IPS-18c (cell line): ENCODE measurements at regions not wholly inside any gene's neighbourhood (a gene's known extent, or its start where the extent isn't known, plus 50 kb on each side); places are given as distances from the start of the nearest gene placed in this dataset.

Experiments used
- H3K4me3 ChIP-seq: 2 replicates; pipeline ENCODE4 v1.7.0; 2013; ENCODE audit warnings: low read depth, mild to moderate bottlenecking, low read length, moderate library complexity; ENCODE audit not compliant: insufficient read depth
- H3K9me3 ChIP-seq: one replicate; pipeline ENCODE4 v1.6.1; 2013; ENCODE audit warnings: mild to moderate bottlenecking, low read length, moderate library complexity; ENCODE audit not compliant: control insufficient read depth, insufficient read depth

DNA sequence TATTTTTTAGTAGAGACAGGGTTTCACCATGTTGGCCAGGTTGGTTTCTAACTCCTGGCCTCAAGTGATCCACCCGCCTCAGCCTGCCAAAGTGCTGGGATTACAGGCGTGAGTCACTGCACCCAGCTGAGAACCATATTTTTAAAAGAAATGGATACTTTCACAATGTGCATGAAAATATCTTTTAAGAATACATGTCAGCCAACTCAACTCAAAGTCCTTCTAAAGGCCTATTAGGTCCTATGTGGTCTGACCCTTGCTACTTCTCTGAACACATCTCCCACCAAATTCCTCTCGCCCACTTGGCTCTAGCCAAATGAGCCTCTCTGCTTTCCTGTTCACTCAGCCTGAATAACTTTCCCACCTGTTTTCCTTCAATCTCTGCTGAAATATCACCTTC lies 119.6 kb downstream of the MTX2 start:
- Histone ChIP-seq H3K9me3 (no peaks in the 10 kb centered on the region), H3K4me3 (no peak overlapping the region)

DNA sequence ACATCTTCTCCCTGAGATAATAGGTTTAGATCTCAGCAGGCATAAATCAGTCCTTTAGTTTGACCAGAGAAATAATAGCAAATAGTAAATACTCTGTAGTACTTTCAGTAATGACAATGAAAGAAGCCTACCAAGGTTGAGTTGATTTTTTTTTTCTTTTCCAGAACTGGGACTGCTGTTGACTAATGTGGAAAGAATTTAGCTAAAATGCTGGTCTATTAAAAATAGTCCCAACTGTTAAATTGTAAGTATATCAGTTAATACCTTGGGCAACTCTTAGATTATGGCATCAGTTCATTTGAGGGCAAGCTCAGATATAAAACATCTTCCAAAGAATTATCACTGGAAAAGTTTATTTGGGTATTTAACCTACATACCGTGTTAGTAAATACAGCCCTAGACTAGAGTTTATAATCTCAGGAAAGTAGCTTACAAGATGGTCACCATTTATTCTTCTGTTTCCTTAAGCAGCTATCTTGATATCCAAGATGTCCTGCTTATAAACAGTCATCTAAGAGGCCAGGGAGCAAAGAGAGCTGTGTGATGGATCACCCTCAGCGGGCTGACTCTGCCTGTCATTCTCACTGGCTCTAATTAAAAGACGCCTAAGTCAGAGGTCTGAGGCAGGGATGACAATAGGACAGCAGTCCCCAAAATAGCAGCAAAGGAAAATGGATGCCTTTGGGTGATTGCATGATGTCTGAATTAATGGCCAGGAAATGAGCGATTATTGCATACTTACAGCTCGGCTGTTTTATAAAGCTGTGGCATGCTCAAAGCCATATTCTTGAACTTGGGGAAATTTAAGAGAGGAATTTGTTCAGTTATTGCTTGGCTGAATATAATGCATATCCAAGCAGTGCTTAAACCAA lies 121.3 kb downstream of the MTX2 start:
- H3K4me3 ChIP-seq, result no peak overlapping the region
- no peaks in the 10 kb centered on the region for H3K9me3 ChIP-seq

DNA sequence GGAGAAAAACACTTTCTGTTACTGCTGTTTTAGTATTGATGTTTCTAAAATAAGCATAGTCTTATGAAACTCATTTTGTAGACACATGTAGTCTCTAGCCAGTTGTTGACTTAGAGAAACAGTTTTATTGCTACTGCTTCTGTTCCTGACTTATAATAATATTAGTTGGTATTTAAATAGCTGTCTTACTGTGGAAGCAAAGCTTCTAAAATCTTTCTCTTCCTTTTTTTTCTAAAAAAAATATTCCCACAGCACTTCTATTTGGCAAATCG lies 121.8 kb downstream of the MTX2 start:
- H3K4me3 ChIP-seq, result no peak overlapping the region
- no peaks in the 10 kb centered on the region for H3K9me3 ChIP-seq

DNA sequence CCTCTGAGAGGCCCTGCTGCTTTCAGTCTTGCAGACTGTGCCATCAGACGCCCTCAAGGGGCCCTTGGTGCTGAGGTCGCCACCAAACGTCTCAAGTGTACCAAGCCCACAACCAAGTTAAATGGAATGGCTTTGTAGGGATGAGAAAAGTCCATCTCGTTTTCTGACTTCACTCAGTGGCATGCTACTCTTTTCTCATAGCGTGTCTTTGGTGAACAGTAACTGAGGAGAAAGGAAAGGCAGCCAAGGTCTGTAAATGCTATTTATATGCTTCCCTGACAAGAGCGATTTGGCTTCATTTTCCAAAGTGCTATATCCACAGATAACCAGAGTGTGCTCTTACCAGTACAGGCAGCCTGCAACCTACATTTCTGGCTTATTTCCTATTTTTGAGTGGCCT lies 123.0 kb downstream of the MTX2 start:
- H3K9me3 ChIP-seq, result no peaks in the 10 kb centered on the region
- H3K4me3 ChIP-seq, result no peak overlapping the region

DNA sequence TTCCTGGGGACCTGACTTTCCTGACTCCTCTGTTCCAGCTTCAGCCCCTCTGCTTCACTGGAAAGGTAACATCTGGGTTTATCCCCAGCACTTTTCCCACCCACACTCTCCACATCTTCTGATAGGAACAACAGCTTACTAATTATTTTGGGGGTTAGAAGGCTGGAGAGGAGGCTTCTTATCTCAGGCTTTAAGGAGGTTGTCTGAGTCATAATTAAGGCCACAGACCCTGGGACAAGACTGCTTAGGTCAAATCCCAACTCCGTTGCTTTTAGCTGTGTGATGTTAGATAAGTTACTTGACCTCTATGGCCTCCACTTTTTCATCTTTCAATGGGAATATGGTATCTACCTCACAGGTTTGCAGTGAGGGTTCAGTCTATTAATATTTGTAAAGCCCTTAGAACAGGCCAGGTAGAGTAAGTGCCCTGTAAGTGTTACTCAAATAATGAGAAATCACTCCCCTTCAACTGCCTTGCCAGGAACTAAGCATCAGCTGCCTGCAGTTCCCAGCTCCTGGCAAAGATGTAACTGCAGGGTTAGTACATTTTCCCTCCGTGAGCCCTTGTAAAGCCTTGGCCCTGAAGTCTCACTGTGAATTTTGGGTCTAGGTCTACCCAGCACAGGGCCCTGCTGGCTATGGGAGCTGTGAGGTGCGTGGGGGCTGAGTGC lies 123.6 kb downstream of the MTX2 start:
- no peak overlapping the region for H3K4me3 ChIP-seq

DNA sequence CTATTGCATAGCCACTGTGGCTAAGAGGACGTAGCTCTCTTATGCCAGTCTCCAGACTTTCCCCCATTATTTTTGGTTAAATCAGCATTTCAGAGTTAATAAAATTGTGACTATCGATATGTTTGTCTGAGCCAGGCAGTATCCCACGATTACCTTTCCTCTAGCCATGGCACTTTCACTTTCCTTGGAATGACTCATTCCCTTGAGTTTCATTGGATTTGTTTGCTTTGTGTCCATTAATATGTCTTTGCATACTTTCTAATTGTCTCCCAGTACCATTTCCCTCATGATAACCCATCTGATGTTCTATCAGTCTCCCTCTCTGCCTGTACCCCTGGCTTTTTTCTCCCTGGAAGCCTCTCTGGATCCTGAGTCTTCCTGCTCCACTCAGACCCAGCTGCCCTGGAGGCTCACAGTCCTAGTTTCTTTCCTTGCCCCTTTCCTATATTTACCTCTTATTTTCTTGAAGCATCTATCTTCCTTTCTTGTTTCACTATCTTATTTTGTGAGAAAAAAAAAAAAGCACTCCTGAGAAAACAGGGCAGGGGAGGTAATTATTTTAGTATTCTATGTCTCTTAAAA lies 126.1 kb downstream of the MTX2 start:
- no peak overlapping the region for H3K4me3 ChIP-seq
- no peaks in the 10 kb centered on the region for H3K9me3 ChIP-seq

More for the DNA sequence above, 123.6 kb downstream of the MTX2 start:
- H3K9me3 ChIP-seq, result no peaks in the 10 kb centered on the region

DNA sequence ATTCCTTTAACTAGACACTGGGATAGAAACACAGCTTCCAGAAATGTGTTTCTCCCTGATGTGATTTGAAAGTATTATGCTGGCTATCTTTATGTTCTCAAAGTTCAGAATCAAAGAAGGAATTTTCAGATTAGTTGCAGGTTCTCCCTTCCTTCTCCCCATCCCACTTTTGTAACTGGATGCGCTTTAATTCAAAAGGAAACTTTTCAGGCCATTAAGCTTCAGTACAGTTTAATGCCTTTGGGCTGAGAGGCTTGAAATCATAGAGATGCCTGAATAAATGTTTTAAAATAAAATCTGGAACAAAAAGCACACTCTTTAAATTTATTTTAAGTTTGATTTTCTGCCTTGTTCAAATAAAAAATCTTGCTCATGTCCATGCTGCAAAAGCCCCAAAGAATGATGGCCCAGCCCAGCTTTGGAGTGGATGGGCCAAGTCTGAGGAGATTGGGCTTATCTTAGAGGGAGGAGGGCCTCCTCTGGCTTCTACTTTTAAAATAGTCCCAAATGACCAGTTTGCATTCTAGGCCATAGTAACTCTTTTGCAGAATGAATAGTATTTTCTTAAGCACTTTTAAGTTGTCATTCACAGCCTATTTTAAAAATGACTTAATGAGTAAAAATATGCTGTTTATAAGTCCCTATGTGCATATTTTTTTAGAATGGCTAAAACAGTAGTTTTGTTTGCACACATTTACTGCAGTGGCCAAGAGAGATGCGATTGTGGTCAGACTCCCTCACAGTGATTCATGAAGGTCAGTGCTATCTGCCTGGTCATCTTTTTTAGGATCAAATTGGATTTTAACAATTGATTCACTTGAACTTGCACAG lies 129.2 kb downstream of the MTX2 start:
- Histone ChIP-seq H3K4me3 (no peak overlapping the region), H3K9me3 (no peaks in the 10 kb centered on the region)

DNA sequence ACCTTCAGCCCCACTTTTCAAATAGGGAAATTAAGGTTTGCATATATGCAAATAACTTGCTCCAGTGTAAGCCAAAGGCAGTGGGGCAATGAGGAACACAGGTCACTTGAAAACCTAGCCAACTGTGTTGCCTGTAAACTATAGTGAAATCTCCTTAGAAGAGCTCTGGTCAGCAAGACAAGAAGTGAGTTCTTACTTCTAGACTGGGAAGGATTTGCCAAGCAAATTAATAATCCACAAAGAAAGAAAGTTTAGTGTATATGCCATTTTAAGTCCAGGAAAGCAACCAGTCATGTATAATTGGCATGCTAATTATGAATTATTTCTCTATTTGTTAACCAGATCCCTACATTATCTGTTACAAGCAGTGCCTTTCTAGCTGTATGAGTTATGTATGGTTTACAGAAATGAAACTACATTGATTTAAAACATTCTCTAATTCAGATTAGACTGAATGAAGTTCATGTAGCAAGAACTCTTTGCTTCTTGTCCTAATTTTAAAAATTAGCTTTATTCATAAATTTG lies 129.9 kb downstream of the MTX2 start:
- Histone ChIP-seq H3K4me3 (no peak overlapping the region), H3K9me3 (no peaks in the 10 kb centered on the region)

DNA sequence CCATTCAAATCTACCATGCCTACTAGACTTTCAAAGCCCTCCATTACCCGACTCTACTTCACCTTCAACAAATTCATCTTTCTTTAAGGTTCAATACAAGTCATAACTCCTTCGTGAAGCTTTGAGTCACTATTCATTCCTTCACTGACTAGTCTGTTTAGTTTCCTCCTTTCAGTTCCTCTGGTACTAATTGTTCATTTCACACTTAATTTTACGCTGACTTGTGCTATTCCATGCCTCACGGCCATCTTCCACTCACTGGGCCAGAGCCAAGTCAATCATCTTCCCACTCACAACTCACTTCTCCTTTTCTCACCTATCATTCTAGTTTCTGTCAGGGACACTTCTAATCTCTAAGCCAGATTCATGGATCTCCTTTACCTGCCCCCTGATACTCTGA lies 136.2 kb downstream of the MTX2 start:
- Histone ChIP-seq H3K4me3 (no peak overlapping the region), H3K9me3 (no peaks in the 10 kb centered on the region)

DNA sequence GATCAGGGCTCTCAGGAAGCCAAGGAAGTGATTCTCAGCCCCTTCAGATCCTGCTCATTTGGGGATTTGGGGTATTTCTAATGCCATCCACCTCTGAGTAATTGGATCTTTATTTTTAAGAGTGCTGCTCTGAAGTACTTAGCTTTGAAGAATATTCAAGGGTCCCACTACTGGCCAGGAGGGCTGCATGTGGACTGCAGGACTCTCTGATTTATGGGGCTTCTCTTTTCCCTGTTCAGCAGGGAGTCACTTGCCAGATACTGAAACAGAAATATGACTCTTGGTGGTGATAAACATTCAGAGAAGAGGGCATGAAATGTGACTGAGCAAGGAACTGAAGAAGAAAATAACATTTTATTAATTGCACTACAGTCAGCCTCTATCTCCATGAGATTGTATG lies 138.5 kb downstream of the MTX2 start:
- H3K9me3 ChIP-seq, result no peaks in the 10 kb centered on the region
- H3K4me3 ChIP-seq, result no peak overlapping the region

DNA sequence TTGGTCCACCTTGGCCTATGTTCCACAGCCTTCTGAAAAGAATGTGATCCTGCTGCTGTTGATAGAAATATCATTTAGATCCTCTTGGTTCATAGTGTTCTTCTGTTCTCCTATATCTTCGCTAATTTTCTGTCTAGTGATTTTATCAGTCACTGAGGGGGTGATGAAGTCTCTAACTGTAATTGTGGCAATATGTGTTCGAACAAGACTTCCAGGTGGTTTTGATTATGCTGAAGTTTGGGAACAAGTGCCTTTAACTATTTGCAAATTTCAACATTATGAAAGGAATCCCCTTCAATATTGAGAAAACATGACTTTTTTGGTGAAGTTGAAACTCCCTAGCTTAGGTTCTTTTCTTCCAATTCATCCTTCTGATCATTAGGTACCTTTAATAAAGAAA lies 140.4 kb downstream of the MTX2 start:
- no peaks in the 10 kb centered on the region for H3K9me3 ChIP-seq
- H3K4me3 ChIP-seq, result no peak overlapping the region

DNA sequence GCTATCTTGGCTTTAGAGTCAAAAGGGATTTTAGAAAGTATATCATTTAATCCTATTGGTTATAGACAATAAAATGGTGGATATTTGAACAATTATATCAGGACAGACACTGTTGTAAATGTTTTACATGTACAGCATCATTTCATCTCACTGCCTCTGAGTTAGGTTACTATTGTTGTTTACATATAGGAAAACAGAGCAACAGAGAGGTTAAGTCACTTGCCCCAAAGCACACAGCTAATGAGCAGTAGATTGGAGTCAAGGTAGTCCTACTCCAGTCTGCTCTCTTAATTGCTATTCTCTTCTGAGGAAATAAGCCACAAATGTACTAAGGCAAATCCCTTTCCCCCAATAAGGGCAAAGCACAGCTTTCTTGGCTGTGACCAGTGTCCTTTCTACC lies 142.9 kb downstream of the MTX2 start:
- no peak overlapping the region for H3K4me3 ChIP-seq
- no peaks in the 10 kb centered on the region for H3K9me3 ChIP-seq

DNA sequence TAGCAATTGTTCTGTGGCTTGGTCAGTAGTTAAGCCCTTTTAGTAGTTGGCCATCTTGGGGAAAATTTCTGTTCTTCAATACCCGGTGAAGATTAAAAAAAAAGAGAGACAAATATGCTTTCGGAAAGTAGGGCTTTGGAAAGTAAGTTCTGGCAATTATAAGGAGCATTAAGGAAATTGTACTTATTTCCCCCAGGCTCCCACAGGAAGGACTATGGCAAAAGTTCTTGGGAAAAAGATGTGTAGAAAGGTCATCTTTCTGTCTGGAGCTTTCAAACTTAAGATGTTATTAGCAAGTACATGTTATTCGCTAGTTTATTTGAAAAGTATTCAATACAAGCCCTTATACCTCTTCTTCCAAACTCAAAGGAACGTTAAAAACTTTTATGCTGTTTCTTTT lies 144.5 kb downstream of the MTX2 start:
- Histone ChIP-seq H3K4me3 (no peak overlapping the region), H3K9me3 (no peaks in the 10 kb centered on the region)

DNA sequence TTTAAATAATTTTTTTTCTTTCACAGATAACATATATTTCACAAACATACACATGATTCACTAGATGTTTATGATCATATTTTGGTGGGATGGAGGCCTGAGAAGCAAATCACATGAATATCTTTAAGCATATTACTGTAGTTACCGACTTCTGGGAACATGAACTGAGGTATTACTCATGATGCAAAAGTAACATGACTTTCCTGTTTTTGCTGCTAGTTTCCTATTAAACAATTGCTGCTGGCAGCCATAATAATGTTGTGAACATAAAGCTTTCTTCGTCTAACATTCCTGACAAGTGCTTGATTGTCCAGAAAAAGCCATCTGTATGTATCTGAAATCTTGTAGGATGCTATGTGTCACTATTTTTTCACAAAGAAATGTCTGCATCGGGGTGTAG lies 145.4 kb downstream of the MTX2 start:
- H3K9me3 ChIP-seq, result no peaks in the 10 kb centered on the region
- H3K4me3 ChIP-seq, result no peak overlapping the region

DNA sequence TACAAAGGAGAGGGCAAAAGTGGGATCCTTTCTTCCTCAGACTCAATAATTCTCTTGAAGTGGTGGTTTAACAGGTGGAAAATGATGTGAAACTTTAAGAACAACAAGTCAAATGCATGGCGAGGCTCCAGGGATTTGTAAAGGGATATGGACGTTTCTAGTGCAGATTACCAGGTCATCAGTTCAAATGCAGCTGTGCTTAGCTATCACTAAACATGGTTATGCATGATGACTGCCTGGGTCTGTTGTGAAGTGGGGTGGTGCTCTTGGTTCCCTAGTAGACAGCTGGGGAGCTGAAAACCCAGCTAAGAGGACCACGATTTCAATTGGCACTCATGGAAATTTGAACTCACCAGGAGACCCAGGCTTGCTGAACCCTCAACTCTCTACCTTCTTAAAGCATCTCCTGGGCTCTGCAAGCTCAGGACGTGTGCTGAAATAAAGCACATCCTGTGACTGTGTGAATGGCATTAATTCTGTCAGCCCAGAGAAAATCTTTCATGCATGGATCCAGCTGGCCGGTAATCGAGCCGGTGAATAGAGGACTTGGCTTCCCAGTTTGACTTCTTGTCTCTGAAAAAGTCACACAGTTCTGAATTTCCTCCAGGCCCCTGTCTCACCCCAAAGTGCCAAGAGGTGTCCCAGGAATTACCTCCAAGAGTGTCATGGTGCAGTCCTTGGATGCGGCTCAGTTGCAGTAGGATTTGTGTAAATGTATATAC lies 146.1 kb downstream of the MTX2 start:
- Histone ChIP-seq H3K4me3 (no peak overlapping the region), H3K9me3 (no peaks in the 10 kb centered on the region)

DNA sequence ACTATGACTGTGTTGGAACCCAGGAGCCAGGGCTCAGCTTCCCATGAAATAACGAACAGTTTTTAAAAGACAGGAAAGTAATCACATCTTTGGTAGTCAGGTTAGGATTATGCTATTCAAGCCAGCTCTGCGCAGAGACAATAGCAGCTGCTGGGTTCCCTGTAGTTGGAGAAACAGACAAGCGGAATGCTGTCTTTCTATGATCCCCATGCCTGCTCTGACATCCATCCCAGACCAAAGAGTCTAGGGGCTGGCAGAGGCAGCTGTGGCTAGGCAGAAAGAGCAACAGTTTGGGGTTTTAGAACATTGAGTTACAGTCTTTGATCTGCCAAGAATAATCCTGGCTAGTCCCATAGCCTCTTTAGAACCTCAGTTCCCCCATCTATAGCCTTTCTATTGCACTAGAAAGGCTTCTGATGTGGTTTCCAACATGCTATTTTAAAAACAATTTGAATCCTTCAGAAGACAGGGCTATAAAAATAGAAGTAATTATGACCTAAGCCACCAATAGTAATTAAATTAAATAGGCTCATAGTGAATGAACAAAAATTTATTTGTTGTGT lies 146.8 kb downstream of the MTX2 start:
- no peak overlapping the region for H3K4me3 ChIP-seq
- H3K9me3 ChIP-seq, result no peaks in the 10 kb centered on the region

DNA sequence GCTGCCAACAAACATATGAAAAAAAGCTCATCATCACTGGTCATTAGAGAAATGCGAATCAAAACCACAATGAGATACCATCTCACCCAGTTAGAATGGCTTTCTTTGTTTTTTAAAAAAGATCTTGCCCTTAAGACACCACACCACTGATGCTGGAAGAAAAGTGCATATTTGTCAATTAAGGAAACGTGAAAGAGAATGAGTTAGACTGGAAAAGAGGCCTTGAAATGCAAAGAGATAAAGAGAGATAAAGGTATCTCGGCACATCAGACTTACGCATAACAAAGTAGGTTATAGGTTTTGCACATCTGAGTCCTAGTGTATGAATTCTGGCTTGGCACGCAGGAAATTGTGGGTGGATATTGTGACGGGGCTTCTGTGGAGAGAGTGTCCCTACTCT lies 149.5 kb downstream of the MTX2 start:
- no peaks in the 10 kb centered on the region for H3K9me3 ChIP-seq
- no peak overlapping the region for H3K4me3 ChIP-seq
